ENCODE measurements at regions not wholly inside any gene's neighbourhood (a gene's known extent, or its start where the extent isn't known, plus 50 kb on each side); places are given as distances from the start of the nearest gene placed in this dataset.

- TF ChIP-seq EZH2 (IDR thresholded peaks at IDR 0.05; ENCODE audit: borderline replicate concordance, low read depth, low read length, severe bottlenecking) (no peak), GATA2 (IDR thresholded peaks at IDR 0.05; ENCODE audit: insufficient read depth, insufficient read length, low read depth, low read length) (no peak), CTCF (IDR thresholded peaks at IDR 0.05; ENCODE audit: extremely low read depth in 1 of 2, insufficient read depth in 1 of 2, low read depth in 1 of 2, low read length in 2 of 2) (no peak), MAX (IDR thresholded peaks at IDR 0.05; ENCODE audit: insufficient read depth, insufficient read length) (no peak), POLR2A (IDR thresholded peaks at IDR 0.05; ENCODE audit: low read depth, low read length) (no peak), POLR2AphosphoS5 (IDR thresholded peaks at IDR 0.05; ENCODE audit: insufficient read depth, low read depth, low read length) (no peak), MYC (IDR thresholded peaks at IDR 0.05; ENCODE audit: low read depth, low read length) (no peak), FOS (IDR thresholded peaks at IDR 0.05; ENCODE audit: borderline replicate concordance, insufficient read depth, low read length) (no peak)
These were observed 112.2 kb downstream of the C9orf152 start for GRCh38 chr9:110095776-110096175.

Measured in endothelial cell of umbilical vein (primary cell).